ENCODE measurements at regions not wholly inside any gene's neighbourhood (a gene's known extent, or its start where the extent isn't known, plus 50 kb on each side); places are given as distances from the start of the nearest gene placed in this dataset.

DNA sequence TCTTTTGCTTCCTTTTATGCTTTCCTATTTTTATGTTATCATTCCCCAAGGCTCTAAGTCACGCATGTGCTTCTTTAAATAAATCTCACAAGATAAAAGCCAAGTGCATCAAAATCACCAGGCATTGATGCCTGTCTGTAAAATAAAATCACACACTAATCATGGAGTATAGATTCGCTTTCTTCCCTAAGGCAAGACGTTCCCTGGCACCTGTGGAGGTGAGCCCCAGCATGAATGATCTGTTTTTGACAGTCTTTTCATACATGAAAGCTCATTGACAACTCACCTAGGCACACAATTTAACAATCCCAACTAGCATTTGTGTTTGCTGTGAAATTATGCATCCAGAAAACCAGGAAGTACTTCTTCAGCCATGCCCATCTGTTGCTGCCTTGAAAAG, 146.9 kb upstream of the DMAC1 start:
- DNase-seq (ENCODE audit: low read depth) = no peak

DNA sequence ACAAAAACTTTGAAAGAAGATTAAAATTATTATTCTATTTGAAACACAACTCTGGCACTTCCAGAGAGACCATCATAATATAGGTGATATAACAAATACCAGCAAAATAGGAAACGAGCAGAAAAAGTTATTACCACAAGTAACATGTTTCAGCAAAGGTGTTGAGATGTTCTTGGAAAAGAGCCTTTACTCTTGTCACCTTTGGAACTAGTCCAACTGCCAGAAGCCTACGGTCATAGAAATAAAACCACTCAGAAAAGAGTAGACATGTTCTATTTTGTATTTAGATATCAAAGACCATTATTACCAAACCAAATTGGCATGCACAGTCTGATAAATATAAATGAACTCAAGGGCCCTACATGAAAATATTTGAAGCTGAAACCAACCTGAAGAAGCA, 145.0 kb upstream of the DMAC1 start:
- no peak for DNase-seq (ENCODE audit: low read depth)

- no peak for DNase-seq (ENCODE audit: low read depth)
Observed at GRCh38 chr9:7937761-7938491, 138.3 kb upstream of the DMAC1 start.

- no peak for DNase-seq (ENCODE audit: low read depth)
Observed at GRCh38 chr9:7936996-7937395, 137.4 kb upstream of the DMAC1 start.

DNA sequence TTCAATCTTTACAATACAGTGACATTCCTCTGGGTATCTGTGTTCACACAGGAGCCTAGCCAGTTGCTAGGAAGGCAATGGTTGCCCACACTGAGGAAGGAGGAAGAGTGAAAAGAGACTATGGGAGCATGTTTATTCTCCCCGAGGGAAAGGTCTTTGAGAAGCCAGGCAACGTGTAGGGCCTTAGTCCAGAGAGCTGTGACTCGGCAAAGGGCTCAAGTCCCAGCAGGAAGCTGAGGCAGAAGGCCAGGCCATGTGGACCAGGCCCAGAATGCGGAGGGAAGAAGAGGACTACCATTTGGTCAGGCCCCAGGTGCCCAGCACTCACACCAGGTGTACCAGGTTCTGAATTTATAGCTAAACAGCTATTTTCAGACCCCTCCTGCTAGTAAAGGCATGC, 136.6 kb upstream of the DMAC1 start:
- no peak for DNase-seq (ENCODE audit: low read depth)

DNA sequence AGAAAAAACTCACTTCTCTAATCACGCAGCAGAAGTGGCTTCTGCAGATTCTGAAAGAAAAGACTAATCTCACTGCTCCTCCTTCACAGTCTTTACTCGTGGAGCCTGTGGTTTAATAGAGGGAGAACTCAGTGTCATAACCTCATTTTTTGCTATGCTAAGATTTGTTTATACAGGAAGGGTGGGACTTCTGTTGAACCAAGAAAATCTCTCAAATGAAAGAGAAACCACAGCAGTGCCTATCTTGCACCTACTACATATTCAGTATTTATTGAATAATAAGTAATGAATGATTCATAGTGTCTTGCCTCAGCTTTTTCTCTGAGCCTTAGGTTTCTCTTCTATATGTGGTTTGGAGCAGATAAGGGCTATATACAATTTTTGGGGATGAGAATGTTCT, 136.1 kb upstream of the DMAC1 start:
- DNase-seq (ENCODE audit: low read depth) = no peak

DNA sequence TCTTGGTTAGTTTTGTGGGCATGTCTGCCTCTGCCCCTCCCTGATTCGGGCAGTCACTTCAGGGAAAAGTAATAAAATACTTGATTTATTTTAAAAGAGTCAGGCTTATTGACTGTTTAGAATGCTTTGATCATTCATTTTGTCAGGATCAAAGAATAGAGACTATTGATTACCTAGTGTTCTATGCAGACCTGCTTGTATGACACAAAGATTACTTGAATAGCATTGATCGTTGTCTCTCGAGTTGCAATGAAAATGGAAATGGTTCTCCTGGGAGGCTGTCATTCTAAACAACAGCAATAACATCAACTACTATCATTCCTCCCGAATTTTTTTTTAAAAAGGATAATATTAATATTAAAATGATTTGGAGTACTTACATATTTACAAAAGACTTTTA, 133.2 kb upstream of the DMAC1 start:
- DNase-seq (ENCODE audit: low read depth) = no peak

DNA sequence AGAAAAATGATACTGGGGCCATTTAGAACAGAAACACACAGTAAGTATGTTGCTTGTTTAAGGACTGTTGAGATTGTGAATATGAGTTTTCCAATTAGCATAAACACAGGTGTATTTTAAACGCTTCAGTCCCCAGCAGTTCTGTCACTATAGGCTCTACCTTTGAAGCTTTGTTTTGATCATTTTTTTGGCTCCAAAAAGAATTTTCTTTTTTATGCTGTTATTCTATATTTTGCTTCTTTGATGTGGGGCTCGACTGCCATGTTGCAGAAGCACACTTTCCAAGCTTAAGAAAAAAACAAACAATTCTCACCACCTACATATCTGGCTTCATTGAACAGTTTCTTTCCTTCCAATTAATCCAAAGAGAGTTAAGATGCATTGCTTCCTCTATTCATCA, 131.0 kb upstream of the DMAC1 start:
- DNase-seq (ENCODE audit: low read depth) = no peak

DNA sequence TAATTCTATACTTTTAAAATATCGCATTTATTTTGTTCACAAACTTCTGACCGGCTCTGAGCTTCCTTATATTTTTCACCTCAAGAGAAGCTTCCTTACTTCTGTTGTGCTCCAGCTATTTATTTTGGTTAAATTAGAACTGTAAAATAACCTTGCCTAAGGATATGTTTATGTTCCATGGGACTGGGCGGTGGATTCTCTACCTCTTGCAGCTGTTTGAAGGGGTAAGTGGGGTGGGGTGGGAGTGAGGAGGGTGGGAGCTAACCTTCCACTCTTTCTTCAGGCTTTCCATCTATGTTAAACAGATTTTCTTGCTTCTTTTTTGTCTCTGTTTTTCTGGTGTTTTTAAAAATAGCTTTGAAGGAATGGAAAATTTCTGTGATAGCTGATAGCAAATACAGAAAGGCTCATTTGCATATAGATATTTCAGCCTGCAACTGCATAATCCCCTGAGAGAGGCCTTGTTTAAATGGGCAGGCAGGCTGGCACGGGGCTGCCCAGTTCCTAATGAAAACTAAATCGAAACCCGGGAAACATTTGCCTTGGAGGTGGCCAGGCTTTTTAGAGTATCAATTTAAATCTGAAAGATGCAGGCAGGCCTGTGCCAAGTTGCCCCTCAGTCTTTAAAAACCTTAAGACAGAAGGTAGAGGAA, 122.1 kb upstream of the DMAC1 start:
- no peak for DNase-seq (ENCODE audit: low read depth)

DNA sequence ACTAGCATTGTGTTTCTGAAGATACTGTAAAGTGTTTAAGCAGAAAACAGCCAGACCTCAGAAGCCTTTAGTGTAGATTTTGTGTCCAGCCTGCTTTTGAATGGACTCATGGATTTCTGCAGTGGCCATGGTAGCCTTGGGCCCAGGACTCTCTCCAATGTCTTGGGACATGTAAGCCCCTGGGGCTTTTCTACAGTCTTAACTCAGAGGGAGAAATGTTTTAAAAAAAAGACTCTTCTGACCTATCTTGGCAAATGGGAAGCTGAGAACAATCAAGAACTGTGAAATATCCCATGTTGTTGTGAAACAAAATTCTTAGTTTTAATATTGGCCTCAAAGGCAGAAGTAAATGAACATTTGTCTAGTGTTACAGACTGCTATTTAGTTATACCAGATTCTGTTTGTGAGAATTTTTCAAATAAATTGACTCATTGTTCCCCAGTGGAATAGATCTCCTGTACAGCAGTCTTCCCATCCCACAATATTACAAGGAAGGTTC, 112.5 kb upstream of the DMAC1 start:
- no peak for DNase-seq (ENCODE audit: low read depth)

DNA sequence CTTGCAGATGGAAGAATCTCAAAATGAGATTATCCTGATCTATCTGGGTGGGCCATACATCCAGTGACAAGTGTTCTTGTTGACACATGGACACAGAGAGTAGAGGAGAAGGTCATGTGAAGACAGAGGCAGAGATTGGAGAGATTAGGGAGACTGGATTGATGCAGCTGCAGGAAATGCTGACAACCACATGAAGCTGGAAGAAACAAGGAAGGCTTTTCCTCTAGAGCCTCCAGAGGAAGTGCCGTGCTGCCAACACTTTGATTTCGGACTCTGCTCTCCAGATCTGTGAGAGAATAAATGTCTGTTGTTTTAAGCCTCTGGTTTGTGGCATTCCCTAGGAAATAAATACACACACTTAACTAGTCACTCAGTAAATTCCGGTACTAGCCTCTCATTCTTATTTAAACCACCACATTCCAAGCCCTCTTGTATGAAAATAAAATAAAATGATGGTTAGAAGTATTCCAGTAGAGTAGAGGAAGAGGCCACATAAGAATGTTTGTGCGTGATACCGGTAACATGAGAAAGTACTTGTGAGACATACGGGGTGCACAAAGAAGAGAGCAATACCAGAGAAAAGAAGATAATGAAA, 110.9 kb upstream of the DMAC1 start:
- no peak for DNase-seq (ENCODE audit: low read depth)

GRCh38 chr9:7909537-7909936, 110.0 kb upstream of the DMAC1 start:
- DNase-seq (ENCODE audit: low read depth) = no peak

- DNase-seq (ENCODE audit: low read depth) = no peak
Observed at GRCh38 chr9:7907551-7908337, 108.2 kb upstream of the DMAC1 start.

GRCh38 chr9:7906783-7907550, 107.4 kb upstream of the DMAC1 start:
- no peak for DNase-seq (ENCODE audit: low read depth)

DNA sequence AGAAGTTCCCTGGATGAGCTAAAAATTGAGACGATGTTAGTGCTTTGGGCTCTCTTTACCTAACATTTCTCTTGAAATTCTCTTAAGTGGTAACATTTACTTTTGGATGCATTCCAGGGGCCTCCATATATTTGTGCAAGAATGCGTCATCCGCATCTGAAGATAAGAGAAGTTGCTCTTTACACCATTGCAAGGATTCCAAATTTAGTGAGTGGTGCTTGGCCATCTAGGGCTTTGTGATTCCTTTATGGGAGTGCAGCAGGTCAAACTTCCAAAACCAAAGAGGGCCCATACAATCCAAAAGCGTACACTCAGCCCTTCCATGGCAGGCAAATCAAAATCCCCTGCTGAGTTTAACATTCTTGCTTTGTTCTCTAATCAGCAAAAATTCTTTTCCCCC, 102.0 kb upstream of the DMAC1 start:
- DNase-seq (ENCODE audit: low read depth) = no peak

DNA sequence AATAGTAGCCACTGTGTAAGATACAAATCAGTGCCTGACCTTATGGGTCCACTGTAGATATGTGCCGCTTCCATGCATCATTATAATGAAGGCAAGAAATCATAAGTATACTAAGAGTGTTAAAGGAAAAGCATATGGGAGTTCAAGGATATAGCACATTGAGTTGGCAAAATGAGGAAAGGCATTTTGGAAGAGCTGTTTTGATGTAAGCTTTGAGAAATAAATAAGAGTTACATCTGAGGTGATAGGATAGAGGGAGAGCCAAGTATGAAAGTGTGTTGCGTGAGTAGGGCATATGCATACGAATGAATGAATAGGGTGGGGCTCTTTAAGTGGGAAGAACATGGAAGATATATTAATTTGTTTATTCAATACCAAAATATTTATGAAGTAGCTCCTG, 101.0 kb upstream of the DMAC1 start:
- no peak for DNase-seq (ENCODE audit: low read depth)

GRCh38 chr9:7899753-7900152, 100.2 kb upstream of the DMAC1 start:
- DNase-seq (ENCODE audit: low read depth) = no peak

- DNase-seq (ENCODE audit: low read depth) = no peak
Observed at GRCh38 chr9:7894231-7894630, 94.7 kb upstream of the DMAC1 start.

GRCh38 chr9:7892975-7893374, 93.4 kb upstream of the DMAC1 start:
- no peak for DNase-seq (ENCODE audit: low read depth)

DNA sequence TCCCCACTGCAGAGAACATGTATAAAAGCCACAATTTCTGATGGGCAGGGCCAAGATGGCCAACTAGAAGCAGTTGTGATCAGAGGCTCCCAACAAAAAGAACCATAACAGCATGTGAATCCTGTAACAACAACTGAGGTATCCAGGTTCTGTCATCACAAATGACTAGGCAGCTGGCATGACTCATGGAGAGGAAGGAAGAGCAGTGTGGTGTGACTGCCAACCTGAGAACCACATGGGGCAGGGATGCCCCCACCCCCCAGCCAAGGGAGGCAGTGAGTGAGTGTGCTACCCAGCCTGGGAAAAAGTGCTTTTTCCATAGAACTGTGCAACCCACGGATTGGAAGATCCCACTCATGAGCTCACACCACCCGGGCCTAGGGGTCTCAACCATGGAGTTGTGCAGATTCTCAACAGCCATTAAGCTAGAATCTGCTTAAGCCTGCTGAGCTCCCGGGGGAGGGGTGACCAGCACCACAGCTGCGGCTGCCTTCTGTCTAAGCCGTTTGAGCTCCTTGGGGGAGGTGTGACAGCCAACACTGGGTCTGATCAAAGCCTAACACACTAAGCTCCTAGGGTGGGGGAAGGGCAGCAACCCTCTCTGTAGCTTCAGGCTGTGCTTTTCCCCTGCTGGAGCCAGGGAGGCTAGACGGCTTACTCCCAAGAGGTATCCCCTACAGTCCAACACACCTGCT, 80.1 kb upstream of the DMAC1 start:
- DNase-seq (ENCODE audit: low read depth) = no peak

Data from CMK (cell line).